ENCODE measurements at regions not wholly inside any gene's neighbourhood (a gene's known extent, or its start where the extent isn't known, plus 50 kb on each side); places are given as distances from the start of the nearest gene placed in this dataset.
"Not testable (repeated sequence)": the region's sequence is repeated elsewhere in the genome, so short reads cannot be mapped to it uniquely, and the experiment has no call there.

DNA sequence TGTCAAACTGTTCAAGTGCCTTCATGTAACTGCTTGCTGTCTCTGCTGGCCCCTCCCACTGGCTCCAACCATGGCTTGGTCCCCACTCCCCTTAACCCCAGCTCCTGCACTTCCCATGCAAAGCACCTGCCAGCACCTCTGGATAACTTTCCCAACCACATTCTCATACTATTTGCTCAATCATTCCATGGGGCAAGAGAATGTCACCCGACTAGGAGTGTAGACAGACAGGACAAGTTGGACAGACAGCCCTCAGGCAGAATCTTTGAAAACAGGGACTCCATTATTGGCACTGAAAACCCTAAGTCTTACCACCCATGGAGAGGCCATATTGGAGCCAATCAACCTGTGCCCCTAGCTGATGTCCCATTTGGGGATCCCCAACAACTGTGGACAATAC, 246.5 kb downstream of the RPLP1 start:
- Mint-ChIP-seq H3K36me3 (ENCODE audit: low read depth) (no peaks in the 10 kb centered on the region), H3K27ac (no peak overlapping the region), H3K9me3 (peaks cover 3% of the 10 kb centered on the region), H3K27me3 (no peaks in the 10 kb centered on the region), H3K4me3 (no peak overlapping the region), H3K4me1 (ENCODE audit: low read depth) (peaks cover 6% of the 10 kb centered on the region)
- DNase-seq, result no peak

DNA sequence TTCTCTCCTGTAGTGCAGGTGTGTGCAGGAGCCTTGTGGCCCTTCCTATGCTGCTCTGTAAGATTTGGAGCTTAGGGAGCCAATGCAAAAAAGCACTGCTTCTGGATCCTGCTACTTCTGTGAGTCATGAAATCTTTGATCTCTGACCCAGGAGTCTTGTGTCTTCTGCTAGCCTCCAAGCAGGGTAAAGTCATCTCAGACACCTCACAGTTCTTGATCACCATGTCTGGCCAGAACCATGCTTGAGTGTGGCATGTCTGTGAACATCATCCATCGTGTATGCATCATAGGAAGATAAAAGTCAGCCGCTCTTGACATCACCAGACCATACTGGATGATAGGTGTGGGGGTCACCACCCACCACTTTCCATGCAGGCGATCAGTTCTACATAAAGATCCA, 247.8 kb downstream of the RPLP1 start:
- peaks cover 6% of the 10 kb centered on the region for H3K4me1 Mint-ChIP-seq (ENCODE audit: low read depth)
- peaks cover 3% of the 10 kb centered on the region for H3K9me3 Mint-ChIP-seq
- H3K27me3 Mint-ChIP-seq, result no peaks in the 10 kb centered on the region
- no peaks in the 10 kb centered on the region for H3K36me3 Mint-ChIP-seq (ENCODE audit: low read depth)
- no peak overlapping the region for H3K4me3 Mint-ChIP-seq
- H3K27ac Mint-ChIP-seq, result no peak overlapping the region
- DNase-seq, result no peak

DNA sequence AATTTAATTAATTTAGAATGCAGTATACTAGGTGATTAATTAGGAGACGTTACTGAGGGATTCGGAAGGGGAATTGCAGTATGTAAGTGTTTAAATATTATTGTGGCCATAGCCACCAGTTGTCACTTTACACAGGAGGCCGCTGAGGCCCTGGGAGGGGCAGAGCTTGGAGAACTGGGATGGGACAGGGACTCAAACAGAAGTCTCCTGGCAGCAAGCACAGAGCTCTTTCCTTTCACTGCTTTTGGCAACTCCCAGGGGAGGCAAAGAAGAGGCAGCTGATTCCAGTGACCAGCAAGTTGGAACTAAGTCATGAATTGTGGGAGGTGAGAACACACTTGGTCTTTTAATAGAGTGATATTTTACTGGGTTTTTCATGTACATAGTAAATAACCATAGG, 248.6 kb downstream of the RPLP1 start:
- no peak for DNase-seq
- H3K4me3 Mint-ChIP-seq, result no peak overlapping the region
- H3K4me1 Mint-ChIP-seq (ENCODE audit: low read depth), result peaks cover 6% of the 10 kb centered on the region
- no peaks in the 10 kb centered on the region for H3K36me3 Mint-ChIP-seq (ENCODE audit: low read depth)
- peaks cover 3% of the 10 kb centered on the region for H3K9me3 Mint-ChIP-seq
- no peak overlapping the region for H3K27ac Mint-ChIP-seq
- no peaks in the 10 kb centered on the region for H3K27me3 Mint-ChIP-seq

DNA sequence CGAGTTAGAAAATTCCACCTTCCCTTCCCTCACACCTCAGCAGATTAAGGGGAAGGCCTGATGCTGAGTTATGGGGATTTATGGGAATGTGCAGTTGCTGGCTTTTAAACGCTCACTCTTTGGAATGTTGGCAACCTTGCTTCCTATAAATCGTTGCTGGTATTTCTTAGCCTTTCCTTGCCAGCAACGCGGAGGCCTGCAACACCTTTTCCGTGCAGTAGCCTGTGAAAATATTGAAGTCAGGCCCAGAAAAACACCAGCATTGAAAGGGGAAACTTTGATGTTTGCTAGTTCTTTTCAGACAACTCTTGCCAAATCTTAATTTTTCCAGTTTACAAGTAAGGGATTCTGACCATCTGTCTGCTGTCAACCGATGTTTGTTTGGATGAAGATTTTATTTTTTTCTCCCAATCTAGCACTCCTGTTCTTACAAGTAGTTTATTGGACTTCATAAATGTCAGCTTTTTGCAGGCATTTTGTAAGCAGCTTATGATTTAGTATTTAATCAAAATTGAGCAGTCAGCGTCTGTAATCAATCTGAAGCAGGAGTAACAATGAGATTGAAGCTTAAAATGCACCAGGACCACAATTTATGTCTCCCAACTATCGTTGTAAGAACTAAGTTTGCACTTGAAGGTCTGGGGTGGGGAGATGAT, 251.0 kb downstream of the RPLP1 start:
- H3K4me1 Mint-ChIP-seq (ENCODE audit: low read depth), result no peaks in the 10 kb centered on the region
- H3K36me3 Mint-ChIP-seq (ENCODE audit: low read depth), result peaks cover 5% of the 10 kb centered on the region
- H3K9me3 Mint-ChIP-seq, result peaks cover 10% of the 10 kb centered on the region
- DNase-seq, result no peak
- no peaks in the 10 kb centered on the region for H3K27me3 Mint-ChIP-seq
- no peak overlapping the region for H3K27ac Mint-ChIP-seq
- H3K4me3 Mint-ChIP-seq, result no peak overlapping the region

DNA sequence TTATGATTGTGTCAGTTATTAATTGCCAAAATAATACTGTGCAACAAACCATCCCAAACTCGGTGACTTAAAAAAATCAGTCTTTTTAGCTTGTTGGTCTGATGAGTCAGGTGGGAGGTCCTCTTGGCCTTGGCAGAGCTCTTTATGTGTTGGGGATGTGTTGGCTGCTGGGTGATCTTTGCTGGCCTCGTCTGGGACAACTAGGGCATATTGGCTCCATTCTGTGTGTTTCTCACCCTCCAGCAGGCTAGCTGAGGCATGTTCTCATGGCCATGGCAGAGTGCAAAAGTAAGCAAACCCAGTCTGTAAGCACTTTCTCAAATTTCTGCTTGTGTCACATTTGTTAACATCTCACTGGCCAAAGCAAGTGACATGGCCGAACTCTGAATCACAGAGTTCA, 251.6 kb downstream of the RPLP1 start:
- no peak overlapping the region for H3K27ac Mint-ChIP-seq
- peaks cover 10% of the 10 kb centered on the region for H3K9me3 Mint-ChIP-seq
- peaks cover 5% of the 10 kb centered on the region for H3K36me3 Mint-ChIP-seq (ENCODE audit: low read depth)
- H3K27me3 Mint-ChIP-seq, result no peaks in the 10 kb centered on the region
- no peak overlapping the region for H3K4me3 Mint-ChIP-seq
- DNase-seq, result no peak
- no peaks in the 10 kb centered on the region for H3K4me1 Mint-ChIP-seq (ENCODE audit: low read depth)

DNA sequence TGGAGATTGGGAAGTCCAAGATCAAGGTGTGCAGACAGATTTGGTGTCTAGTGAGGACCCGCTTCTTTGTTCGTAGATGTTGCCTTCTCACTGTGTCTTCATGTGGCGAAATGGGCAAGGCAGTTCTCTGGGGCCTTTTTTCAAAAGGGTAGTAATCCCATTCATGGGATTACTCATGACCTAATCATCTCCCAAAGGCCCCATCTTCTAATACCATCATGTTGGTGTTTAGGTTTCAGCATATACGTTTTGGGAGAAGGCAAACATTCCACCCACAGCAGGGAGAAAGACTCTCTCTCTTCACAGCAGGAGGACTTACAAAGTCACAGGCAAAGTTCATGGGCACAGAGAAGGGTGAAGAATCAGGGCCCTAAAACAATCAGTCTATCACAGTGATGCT, 252.1 kb downstream of the RPLP1 start:
- Mint-ChIP-seq H3K36me3 (ENCODE audit: low read depth) (peaks cover 5% of the 10 kb centered on the region), H3K4me1 (ENCODE audit: low read depth) (no peaks in the 10 kb centered on the region), H3K27ac (no peak overlapping the region), H3K4me3 (no peak overlapping the region), H3K9me3 (peaks cover 13% of the 10 kb centered on the region), H3K27me3 (no peaks in the 10 kb centered on the region)
- DNase-seq, result no peak

DNA sequence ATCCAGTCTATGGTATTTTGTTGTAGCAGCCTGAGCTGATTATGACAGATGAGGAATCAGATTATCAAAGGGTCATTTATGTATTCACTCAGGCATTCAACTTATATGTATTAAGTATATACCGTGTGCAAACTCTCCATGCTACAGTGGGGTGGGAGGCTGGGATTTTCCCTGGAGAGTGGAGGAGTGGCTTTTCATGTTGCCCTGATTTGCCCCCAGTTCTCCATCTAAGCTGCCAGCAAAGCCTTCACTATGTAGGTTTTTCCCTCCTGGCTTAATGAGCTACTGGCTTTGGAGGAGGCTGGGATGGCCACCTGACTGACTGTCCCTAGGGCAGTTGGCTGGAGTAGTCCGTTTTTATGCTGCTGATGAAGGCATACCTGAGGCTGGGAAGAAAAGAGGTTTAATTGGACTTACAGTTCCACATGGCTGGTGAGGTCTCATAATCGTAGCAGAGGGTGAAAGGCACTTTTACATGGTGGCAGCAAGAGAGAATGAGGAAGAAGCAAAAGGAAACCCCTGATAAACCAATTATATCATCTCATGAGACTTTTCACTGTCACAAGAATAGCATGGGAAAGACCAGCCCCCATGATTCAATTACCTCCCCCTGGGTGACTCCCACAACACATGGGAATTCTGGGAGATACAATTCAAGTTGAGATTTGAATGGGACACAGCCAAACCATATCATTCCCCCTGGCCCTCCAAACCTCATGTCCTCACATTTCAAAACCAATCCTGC, 253.9 kb downstream of the RPLP1 start:
- H3K4me1 Mint-ChIP-seq (ENCODE audit: low read depth), result peaks cover 2% of the 10 kb centered on the region
- H3K27me3 Mint-ChIP-seq, result no peaks in the 10 kb centered on the region
- peaks cover 5% of the 10 kb centered on the region for H3K36me3 Mint-ChIP-seq (ENCODE audit: low read depth)
- H3K27ac Mint-ChIP-seq, result no peak overlapping the region
- H3K9me3 Mint-ChIP-seq, result peaks cover 11% of the 10 kb centered on the region
- no peak overlapping the region for H3K4me3 Mint-ChIP-seq
- DNase-seq, result no peak

DNA sequence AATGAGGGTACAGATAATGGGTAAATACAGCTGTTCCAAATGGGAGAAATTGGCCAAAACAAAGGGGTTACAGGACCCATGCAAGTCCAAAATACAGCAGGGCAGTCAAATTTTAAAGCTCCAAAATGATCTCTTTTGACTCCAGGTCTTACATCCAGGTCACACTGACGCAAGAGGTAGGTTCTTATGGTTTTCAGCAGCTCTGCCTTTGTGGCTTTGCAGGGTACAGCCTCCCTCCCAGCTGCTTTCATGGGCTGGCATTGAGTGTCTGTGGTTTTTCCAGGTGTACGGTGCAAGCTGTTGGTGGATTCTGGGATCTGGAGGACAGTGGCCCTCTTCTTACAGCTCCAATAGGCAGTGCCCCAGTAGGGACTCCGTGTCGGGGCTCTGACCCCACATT, 254.6 kb downstream of the RPLP1 start:
- not testable (repeated sequence) for H3K4me3 Mint-ChIP-seq; H3K4me1 Mint-ChIP-seq (ENCODE audit: low read depth); H3K27me3 Mint-ChIP-seq; H3K27ac Mint-ChIP-seq; H3K36me3 Mint-ChIP-seq (ENCODE audit: low read depth); DNase-seq
- peaks cover 11% of the 10 kb centered on the region for H3K9me3 Mint-ChIP-seq

DNA sequence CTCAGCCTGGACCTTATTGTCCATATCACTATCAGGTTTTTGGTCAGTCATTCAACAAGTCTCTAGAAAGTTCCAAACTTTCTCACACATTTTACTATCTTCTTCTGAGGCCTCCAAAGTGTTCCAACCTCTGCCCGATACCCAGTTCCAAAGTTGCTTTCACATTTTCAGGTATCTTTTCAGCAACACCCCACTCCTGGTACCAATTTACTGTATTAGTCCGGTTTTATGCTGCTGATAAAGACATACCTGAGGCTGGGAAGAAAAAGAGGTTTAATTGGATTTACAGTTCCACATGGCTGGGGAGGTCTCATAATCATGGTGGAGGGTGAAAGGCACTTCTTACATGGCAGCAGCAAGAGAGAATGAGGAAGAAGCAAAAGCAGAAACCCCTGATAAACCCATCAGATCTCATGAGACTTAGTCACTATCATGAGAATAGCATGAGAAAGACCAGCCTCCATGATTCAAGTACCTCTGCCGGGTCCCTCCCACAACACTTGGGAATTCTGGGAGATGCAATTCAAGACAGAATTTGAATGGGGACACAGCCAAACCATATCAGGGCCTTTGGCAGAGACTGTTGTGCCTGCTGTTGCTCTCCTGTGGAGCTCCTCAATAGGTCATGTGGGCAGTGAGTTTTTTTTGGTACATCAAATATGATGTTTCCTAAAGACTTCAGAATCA, 256.0 kb downstream of the RPLP1 start:
- DNase-seq; H3K27me3 Mint-ChIP-seq; H3K4me3 Mint-ChIP-seq; H3K27ac Mint-ChIP-seq; H3K36me3 Mint-ChIP-seq (ENCODE audit: low read depth): not testable (repeated sequence)
- H3K4me1 Mint-ChIP-seq (ENCODE audit: low read depth), result peaks cover 15% of the 10 kb centered on the region
- peaks cover 11% of the 10 kb centered on the region for H3K9me3 Mint-ChIP-seq

DNA sequence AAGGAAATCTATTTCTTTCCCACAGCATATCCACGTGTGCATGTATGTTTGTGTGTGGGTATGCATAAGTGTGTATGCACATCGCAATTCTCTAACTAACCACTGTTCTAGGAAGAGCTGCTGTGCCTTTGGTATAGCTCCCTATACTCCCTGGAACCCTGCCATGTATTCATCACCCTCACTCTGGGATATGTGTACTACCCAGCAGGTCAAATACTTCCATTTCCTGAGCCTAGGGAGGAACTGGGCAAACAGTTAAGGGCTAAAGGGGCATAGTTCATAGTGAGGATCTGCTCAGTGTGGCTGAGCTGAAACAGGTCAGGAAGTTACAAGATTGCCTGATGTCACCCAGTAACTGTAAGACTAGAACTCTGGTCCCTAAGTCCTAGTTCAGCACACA, 260.4 kb downstream of the RPLP1 start:
- Mint-ChIP-seq H3K27me3 (no peaks in the 10 kb centered on the region), H3K4me3 (no peak overlapping the region), H3K9me3 (peaks cover 13% of the 10 kb centered on the region), H3K36me3 (ENCODE audit: low read depth) (peaks cover 5% of the 10 kb centered on the region), H3K27ac (no peak overlapping the region), H3K4me1 (ENCODE audit: low read depth) (peaks cover 57% of the 10 kb centered on the region)
- no peak for DNase-seq

DNA sequence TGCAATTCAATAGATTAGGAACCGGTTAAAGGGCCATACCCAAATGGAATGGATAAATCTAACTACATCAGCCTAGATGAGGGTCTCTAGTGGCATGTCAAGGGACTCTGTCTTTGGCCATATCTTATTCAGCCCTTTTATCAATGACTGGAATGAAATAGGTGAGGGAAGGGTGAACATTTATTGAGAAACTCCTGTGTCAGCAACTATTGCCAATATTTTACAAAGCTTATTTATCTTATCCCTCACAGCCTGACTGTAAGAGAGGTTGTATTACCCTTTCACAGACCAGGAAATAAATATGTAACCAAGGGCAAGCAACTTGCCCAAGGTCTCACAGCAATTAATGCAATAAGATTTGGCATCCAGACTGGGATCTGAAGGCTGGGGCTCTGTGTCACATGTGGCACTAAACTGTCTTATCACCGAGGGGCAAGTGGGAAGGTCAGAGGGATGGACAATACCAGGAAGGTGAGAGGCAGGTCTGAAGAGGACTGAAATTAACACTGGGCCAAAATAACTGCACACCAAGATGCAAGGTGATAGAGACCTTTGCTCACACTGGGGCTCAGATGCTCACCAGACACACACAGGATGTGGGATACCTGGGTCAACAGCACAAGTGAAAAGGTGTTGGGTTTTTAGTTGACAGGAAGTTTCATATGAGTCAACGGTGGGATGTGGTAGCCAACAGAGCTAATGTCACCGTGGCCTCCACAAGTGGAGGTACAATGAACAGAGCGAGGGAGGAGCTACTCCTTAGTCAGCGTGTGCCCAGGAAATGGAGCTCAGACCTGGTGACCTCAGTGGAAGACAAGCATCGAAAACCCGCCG, 261.3 kb downstream of the RPLP1 start:
- Mint-ChIP-seq H3K36me3 (ENCODE audit: low read depth) (no peaks in the 10 kb centered on the region), H3K27ac (peak overlapping the region; percentile 74)

DNA sequence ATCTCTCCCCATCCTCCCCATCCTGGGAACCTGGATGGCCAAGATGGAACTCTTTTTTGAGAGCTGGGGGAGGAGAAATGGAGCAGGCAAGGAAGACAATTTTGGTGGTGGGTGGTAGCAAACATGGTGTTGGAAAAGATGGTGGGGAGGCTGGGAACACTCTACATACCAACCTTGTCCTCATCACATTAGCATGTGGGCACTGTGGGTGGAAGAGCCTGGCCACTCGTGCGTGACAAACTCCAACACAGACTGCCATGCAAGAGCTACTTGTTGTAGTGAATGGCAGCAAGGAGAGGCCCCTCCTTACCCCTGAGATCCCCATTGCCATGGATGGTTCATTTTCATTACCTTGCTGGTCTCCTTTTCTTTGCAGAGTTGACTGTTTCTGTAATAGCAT, 262.6 kb downstream of the RPLP1 start:
- no peak for DNase-seq
- no peak overlapping the region for H3K27ac Mint-ChIP-seq
- H3K27me3 Mint-ChIP-seq, result no peaks in the 10 kb centered on the region
- H3K9me3 Mint-ChIP-seq, result peaks cover 3% of the 10 kb centered on the region
- peaks cover 79% of the 10 kb centered on the region for H3K4me1 Mint-ChIP-seq (ENCODE audit: low read depth)
- H3K36me3 Mint-ChIP-seq (ENCODE audit: low read depth), result no peaks in the 10 kb centered on the region
- no peak overlapping the region for H3K4me3 Mint-ChIP-seq

More for the DNA sequence above, 261.3 kb downstream of the RPLP1 start:
- Mint-ChIP-seq H3K9me3 (peaks cover 7% of the 10 kb centered on the region), H3K27me3 (no peaks in the 10 kb centered on the region), H3K4me1 (ENCODE audit: low read depth) (peaks cover 66% of the 10 kb centered on the region), H3K4me3 (peak overlapping the region; percentile 11)
- DNase-seq, result peak; percentile 64

DNA sequence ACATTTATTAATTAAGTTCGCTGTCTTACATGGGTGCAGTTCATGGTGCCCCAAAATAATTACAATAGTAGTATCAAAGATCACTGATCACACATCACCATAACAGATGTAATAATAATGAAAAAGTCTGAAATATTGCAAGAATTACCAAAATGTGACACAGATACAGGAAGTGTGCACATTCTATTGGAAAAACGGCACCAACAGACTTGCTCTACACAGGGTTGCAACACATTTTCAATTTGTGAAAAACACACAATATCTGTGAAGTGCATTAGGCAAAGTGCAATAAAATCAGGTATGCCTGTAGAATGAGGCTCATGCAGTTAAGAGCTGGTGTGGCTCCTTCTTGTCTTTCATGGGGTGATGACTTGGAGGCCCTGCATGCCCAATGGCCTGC, 265.8 kb downstream of the RPLP1 start:
- Mint-ChIP-seq H3K36me3 (ENCODE audit: low read depth) (no peaks in the 10 kb centered on the region), H3K27me3 (no peaks in the 10 kb centered on the region), H3K9me3 (peaks cover 3% of the 10 kb centered on the region), H3K4me1 (ENCODE audit: low read depth) (peaks cover 98% of the 10 kb centered on the region), H3K4me3 (no peak overlapping the region), H3K27ac (no peak overlapping the region)
- no peak for DNase-seq

DNA sequence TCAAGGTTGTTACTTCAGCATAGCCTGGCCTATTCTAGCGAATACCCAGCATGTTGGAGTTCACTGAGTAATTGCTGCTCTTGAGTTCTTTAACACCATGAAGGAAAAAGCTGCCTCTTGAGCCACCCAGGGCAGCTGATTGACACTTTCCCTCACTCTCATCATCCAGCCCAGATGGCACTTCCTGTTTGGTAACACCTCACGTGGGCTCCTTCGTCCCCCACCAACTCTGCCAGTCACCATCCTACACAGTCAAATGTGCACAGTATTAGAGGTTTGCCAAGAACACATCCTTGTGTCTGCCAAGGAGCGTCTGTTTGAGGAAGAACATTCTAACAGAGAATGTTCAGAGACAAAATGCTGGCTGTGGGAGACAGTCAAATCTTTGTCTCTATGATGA, 266.3 kb downstream of the RPLP1 start:
- no peak for DNase-seq
- H3K27ac Mint-ChIP-seq, result peak overlapping the region; percentile 85
- H3K27me3 Mint-ChIP-seq, result no peaks in the 10 kb centered on the region
- peak overlapping the region; percentile 9 for H3K4me3 Mint-ChIP-seq
- peaks cover 98% of the 10 kb centered on the region for H3K4me1 Mint-ChIP-seq (ENCODE audit: low read depth)
- peaks cover 3% of the 10 kb centered on the region for H3K9me3 Mint-ChIP-seq
- no peaks in the 10 kb centered on the region for H3K36me3 Mint-ChIP-seq (ENCODE audit: low read depth)
